IPS DF 6.9 (cell line): ENCODE measurements at regions not wholly inside any gene's neighbourhood (a gene's known extent, or its start where the extent isn't known, plus 50 kb on each side); places are given as distances from the start of the nearest gene placed in this dataset.

Experiments used
- DNase-seq: peaks from one replicate; pipeline ENCODE4 v3.0.0-alpha.2; 2013; ENCODE audit warnings: low read depth, low spot score
- H3K27ac ChIP-seq: one replicate; pipeline ENCODE4 v1.5.1; 2013; ENCODE audit warnings: low read length, control low read depth
- H3K27me3 ChIP-seq: 2 replicates; pipeline ENCODE4 v1.6.1; 2013; ENCODE audit warnings: mild to moderate bottlenecking, low read length; ENCODE audit not compliant: control insufficient read depth, insufficient read depth
- H3K36me3 ChIP-seq: 2 replicates; pipeline ENCODE4 v1.6.1; 2013; ENCODE audit warnings: low read length; ENCODE audit not compliant: control insufficient read depth, insufficient read depth
- H3K4me1 ChIP-seq: 2 replicates; pipeline ENCODE4 v1.6.1; 2013; ENCODE audit warnings: low read length; ENCODE audit not compliant: control insufficient read depth, insufficient read depth
- H3K4me3 ChIP-seq: 2 replicates; pipeline ENCODE4 v1.5.1; 2013; ENCODE audit warnings: mild to moderate bottlenecking, low read length
- H3K9me3 ChIP-seq: 2 replicates; pipeline ENCODE4 v1.6.1; 2013; ENCODE audit warnings: low read length, inconsistent platforms; ENCODE audit not compliant: control insufficient read depth, insufficient read depth
- WGBS: extraction: QIAGEN DNeasy Blood & Tissue Kit; methylation state at CpG from one replicate; pipeline ENCODE4 v1.1.7; 2013; ENCODE audit warnings: mixed read lengths, missing lambda C conversion rate; ENCODE audit not compliant: insufficient read length, insufficient coverage; 5-methylcytosine and 5-hydroxymethylcytosine counted together

DNA sequence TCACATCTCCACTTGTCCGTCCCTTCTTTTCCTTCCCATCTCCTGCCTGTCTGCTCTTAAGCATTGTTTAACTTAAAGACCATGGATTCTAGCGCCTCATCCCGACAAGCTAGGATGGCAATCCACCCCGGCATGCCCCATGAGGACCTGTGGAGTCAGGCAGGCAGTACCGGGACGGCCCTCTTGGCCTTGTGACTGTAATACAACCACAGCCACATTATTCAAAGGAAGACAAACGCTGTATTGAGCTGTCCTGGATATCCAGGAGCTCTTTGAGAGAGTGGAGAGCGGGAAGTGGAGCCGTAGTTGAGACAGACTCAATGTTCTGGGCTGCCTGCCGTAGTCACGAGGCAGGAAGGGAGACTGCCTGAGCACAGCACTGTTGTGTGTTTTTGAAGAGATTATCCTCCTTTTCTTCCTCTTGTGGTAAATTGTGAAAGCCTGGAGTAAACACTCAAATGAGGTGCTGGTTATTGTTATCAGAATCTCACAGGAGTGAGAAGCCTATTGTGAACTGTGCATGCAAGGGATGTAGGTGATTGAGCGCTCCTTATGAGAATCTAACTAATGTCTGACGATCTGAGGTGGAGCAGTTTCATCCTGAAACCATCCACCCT, 929.8 kb upstream of the CNTNAP5 start:
- no peaks in the 10 kb centered on the region for H3K36me3 ChIP-seq
- no peak for DNase-seq
- no peak overlapping the region for H3K27ac ChIP-seq
- no peaks in the 10 kb centered on the region for H3K9me3 ChIP-seq
- no CpG with 5 or more reads among the region's 13 CpGs for WGBS
- no peak overlapping the region for H3K4me3 ChIP-seq
- H3K27me3 ChIP-seq = no peaks in the 10 kb centered on the region
- H3K4me1 ChIP-seq = no peaks in the 10 kb centered on the region

DNA sequence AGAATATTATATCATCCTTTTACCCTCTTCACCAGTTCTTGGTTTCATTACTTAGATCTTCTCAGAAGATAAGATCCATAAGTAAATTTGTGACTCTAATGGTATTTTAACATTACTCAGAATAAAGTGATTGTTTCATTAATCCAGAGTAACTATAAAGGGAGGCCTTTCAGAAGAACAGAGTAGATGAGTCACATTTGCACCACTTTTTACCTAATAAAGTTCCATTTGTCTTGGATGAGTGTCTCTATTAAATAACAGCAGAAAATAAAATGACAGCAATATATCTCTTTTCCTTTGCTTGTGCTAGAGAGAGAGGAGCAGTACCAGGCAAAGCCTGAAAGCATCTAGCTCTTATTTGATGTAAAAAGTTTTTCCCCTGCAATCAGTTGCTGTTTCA, 926.5 kb upstream of the CNTNAP5 start:
- no peak for DNase-seq
- no peaks in the 10 kb centered on the region for H3K4me1 ChIP-seq
- H3K4me3 ChIP-seq = no peak overlapping the region
- H3K9me3 ChIP-seq = no peaks in the 10 kb centered on the region
- H3K27me3 ChIP-seq = no peaks in the 10 kb centered on the region
- H3K36me3 ChIP-seq = no peaks in the 10 kb centered on the region
- H3K27ac ChIP-seq = no peak overlapping the region

DNA sequence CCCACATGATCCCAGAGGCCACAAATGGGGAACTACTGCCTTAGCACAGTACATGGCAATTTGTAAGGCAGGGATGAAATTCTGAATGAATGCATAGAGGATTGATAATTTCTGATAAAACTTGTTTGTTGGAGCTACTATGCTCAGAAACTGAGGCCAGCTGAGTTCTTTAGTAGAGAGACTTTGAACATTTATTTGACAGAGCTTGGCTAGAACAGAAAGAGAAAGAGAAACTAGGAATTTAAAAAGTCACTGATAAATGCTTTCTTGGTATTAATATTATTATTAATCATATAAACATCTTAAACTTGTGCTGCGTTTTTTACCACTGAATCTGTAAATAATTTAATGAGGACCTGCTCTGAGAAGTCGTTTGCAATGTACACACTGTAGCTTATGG, 923.7 kb upstream of the CNTNAP5 start:
- Histone ChIP-seq H3K27me3 (no peaks in the 10 kb centered on the region), H3K36me3 (no peaks in the 10 kb centered on the region), H3K4me1 (no peaks in the 10 kb centered on the region), H3K9me3 (no peaks in the 10 kb centered on the region), H3K4me3 (no peak overlapping the region), H3K27ac (no peak overlapping the region)
- no CpG with 5 or more reads among the region's 2 CpGs for WGBS
- DNase-seq = no peak

DNA sequence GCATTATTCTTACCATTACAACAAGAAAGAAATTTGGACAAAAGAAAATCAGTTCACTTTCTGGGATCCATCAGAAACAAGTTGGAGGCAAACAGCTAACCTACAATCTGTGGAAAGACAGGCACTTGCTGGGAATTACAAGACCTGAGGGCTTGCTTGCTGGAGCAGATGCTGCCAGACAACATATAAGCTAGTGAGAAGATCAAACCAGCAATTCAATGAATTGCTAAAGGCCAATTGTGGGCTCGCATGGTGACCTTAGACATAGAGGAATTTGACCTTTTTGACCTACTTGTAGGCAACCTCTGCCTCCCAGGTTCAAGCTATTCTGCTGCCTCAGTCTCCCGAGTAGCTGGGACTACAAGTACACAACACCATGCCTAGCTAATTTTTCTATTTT, 921.2 kb upstream of the CNTNAP5 start:
- no peak overlapping the region for H3K27ac ChIP-seq
- WGBS = no CpG with 5 or more reads among the region's 2 CpGs
- no peaks in the 10 kb centered on the region for H3K36me3 ChIP-seq
- no peaks in the 10 kb centered on the region for H3K27me3 ChIP-seq
- DNase-seq = no peak
- H3K9me3 ChIP-seq = no peaks in the 10 kb centered on the region
- H3K4me3 ChIP-seq = no peak overlapping the region
- no peaks in the 10 kb centered on the region for H3K4me1 ChIP-seq

DNA sequence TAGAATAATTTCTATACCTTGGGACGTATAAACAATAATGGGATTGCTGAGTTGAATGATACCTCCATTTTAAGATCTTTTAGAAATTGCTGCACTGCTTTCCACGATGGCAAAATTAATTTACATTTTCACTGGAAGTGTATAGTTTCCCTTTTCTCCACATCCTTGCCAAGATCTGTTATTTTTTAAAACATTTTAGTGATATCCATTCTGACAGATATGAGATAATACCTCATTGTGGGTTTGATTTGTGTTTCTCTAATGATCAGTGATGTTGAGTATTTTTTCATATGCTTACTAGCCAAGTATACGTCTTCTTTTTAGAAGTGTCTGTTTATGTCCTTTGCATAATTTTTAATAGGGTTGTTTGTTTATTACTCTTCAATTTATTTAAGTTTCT, 908.5 kb upstream of the CNTNAP5 start:
- H3K36me3 ChIP-seq = no peaks in the 10 kb centered on the region
- no CpG with 5 or more reads among the region's 3 CpGs for WGBS
- DNase-seq = no peak
- no peaks in the 10 kb centered on the region for H3K27me3 ChIP-seq
- H3K4me3 ChIP-seq = no peak overlapping the region
- H3K27ac ChIP-seq = no peak overlapping the region
- H3K4me1 ChIP-seq = no peaks in the 10 kb centered on the region
- no peaks in the 10 kb centered on the region; the same call in 1 of the 2 replicates for H3K9me3 ChIP-seq

DNA sequence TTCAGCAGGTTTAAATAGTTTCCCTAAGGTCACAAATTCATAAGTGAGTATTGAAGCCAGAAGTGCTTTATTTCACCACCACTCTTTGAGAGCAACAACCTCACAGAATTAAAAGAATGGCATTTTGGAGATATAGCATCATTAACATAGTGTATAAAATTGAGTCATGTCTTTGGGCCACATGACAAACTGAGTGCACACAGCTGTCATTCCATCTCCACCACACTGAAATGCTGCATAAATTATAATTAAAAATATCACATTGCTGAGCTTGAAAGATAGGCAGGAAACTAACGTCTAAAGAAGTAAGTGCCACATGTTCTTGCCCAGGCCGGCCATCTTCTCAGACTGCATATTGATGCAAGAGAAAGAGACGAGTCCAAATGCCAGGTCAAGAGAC, 897.9 kb upstream of the CNTNAP5 start:
- WGBS = no CpG with 5 or more reads among the region's 3 CpGs
- Histone ChIP-seq H3K27me3 (no peaks in the 10 kb centered on the region), H3K4me1 (no peaks in the 10 kb centered on the region), H3K27ac (no peak overlapping the region), H3K36me3 (no peaks in the 10 kb centered on the region), H3K9me3 (no peaks in the 10 kb centered on the region), H3K4me3 (no peak overlapping the region)
- no peak for DNase-seq

DNA sequence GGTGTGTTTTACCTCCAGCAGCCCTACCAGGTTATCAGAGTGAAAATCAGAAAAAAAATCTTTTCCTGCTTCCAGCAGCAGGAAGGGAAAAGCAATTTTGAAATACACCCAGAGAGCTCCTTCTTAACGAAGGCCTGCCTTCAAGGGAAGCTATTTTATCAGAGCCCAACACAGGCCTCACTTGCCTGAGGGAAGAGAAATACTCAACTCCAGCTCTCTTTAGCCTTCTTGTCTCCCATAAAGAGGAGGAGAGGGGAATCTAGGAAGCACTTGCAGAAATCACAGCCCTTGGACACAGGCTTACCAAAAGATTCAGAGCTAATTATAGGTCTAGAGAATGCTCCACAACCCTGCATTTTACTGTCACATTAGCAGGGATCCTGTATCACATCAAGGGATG, 896.1 kb upstream of the CNTNAP5 start:
- no CpG with 5 or more reads among the region's 1 CpG for WGBS
- Histone ChIP-seq H3K36me3 (no peaks in the 10 kb centered on the region), H3K27ac (no peak overlapping the region), H3K4me3 (no peak overlapping the region), H3K9me3 (no peaks in the 10 kb centered on the region), H3K27me3 (no peaks in the 10 kb centered on the region), H3K4me1 (no peaks in the 10 kb centered on the region)
- DNase-seq = no peak

DNA sequence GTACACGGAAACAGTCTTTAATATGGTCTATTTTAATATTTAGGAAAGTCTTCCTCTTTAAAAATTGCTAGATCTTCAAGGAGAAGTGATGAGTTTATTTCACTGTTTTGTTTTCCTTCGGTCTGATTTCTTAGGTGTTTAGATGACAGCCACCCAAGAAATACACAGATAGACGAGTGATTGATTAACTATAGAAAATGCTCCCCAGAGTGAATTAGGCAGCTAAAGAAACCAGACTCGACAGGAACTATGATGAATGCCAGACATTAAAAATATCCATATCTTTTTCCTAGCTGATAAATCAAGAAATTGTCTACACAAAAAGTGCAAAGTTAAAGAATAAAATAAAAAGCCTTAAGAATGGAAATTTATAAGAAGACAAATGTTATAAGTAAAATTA, 888.7 kb upstream of the CNTNAP5 start:
- WGBS = no CpG with 5 or more reads among the region's 4 CpGs
- Histone ChIP-seq H3K27ac (no peak overlapping the region), H3K36me3 (no peaks in the 10 kb centered on the region)

DNA sequence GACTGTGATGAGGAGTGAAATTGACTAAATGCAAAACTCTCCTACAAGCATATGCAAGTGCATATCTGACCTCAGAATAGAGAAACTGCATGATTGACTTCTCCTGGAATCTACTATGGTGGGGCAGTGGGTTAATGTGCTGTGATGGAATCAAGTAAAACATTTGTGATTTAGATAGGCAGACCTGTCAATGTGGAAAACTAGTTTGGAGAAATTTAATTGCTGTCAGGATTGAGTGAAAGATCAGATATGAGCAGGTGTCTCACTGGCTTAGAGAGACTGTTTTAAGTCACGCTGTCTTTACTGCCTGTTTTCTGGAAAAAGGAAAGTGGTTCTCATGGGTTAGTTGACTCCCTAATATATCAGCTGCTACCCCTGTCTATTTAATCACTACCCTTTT, 881.0 kb upstream of the CNTNAP5 start:
- H3K27me3 ChIP-seq = no peaks in the 10 kb centered on the region

More for the DNA sequence above, 888.7 kb upstream of the CNTNAP5 start:
- no peak for DNase-seq
- H3K4me1 ChIP-seq = no peaks in the 10 kb centered on the region
- H3K9me3 ChIP-seq = no peaks in the 10 kb centered on the region
- no peak overlapping the region for H3K4me3 ChIP-seq
- H3K27me3 ChIP-seq = no peaks in the 10 kb centered on the region

DNA sequence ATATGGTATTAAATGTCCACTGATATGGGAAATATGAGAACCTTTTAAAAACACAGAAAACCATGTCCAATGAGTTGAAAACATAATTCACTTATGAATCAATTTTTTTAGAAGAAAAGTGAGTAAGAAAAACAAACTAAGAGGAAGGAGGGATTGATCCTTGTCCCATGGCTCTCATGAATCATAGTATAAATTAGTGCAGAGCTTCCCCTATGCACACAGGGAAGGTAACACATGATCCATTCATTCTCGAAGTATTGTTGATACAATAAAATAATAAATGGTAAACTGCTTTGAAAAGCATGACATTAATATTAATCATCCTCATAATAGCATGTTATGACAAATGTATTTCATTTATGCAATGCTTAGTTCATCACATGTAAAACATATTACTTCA, 872.0 kb upstream of the CNTNAP5 start:
- no peaks in the 10 kb centered on the region for H3K4me1 ChIP-seq
- WGBS = no CpG with 5 or more reads among the region's 1 CpG
- no peaks in the 10 kb centered on the region for H3K9me3 ChIP-seq
- H3K27me3 ChIP-seq = no peaks in the 10 kb centered on the region
- H3K27ac ChIP-seq = no peak overlapping the region
- no peaks in the 10 kb centered on the region for H3K36me3 ChIP-seq
- DNase-seq = no peak
- H3K4me3 ChIP-seq = no peak overlapping the region

More for the DNA sequence above, 881.0 kb upstream of the CNTNAP5 start:
- Histone ChIP-seq H3K4me1 (no peaks in the 10 kb centered on the region), H3K9me3 (no peaks in the 10 kb centered on the region), H3K4me3 (no peak overlapping the region), H3K36me3 (no peaks in the 10 kb centered on the region), H3K27ac (no peak overlapping the region)
- DNase-seq = no peak
- no CpG with 5 or more reads among the region's 1 CpG for WGBS

DNA sequence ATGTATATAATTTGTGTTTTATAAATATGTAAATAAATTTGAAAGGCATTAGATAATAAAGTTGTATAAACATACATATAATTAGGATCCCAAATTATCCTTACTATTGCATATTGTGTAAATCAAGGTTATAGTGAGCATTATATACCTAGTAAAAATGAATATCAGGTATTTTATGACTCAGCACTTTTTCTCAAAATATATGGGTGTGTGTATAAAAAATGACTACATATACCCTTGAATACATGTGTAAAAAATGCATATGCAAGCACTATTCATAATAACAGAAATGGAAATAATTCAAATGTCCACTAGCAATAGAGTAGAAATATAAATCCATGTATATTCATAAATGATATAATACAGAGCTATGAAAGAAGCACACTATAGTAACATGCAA, 870.9 kb upstream of the CNTNAP5 start:
- no peak for DNase-seq
- Histone ChIP-seq H3K4me1 (no peaks in the 10 kb centered on the region), H3K4me3 (no peak overlapping the region), H3K27me3 (no peaks in the 10 kb centered on the region), H3K27ac (no peak overlapping the region), H3K9me3 (no peaks in the 10 kb centered on the region), H3K36me3 (no peaks in the 10 kb centered on the region)
